NB4 (cell line): ENCODE measurements at regions not wholly inside any gene's neighbourhood (a gene's known extent, or its start where the extent isn't known, plus 50 kb on each side); places are given as distances from the start of the nearest gene placed in this dataset.

Experiments used
- DNase-seq: peaks from one replicate; pipeline ENCODE4 v3.0.0; 2010; ENCODE audit warnings: low read depth
- H3K4me3 ChIP-seq: one replicate; pipeline ENCODE4 v1.5.1; 2011; ENCODE audit warnings: mild to moderate bottlenecking, low read depth, low read length, moderate library complexity
- CTCF ChIP-seq: IDR thresholded peaks from one replicate; pipeline ENCODE4 v1.5.1; 2012; ENCODE audit warnings: low read depth, low read length
- MYC ChIP-seq: IDR thresholded peaks from 2 replicates; pipeline ENCODE4 v1.6.1; 2011; ENCODE audit warnings: low read depth, low read length
- POLR2A ChIP-seq: IDR thresholded peaks from 2 replicates; pipeline ENCODE4 v1.6.1; 2011; ENCODE audit warnings: mild to moderate bottlenecking; ENCODE audit not compliant: insufficient read length; ENCODE audit errors: extremely low read depth
- TF ChIP-seq, protein P1 (sequence below): IDR thresholded peaks from 2 replicates; pipeline ENCODE4 v1.6.1; 2011; ENCODE audit warnings: low read depth, low read length

- TF ChIP-seq, protein P1, sequence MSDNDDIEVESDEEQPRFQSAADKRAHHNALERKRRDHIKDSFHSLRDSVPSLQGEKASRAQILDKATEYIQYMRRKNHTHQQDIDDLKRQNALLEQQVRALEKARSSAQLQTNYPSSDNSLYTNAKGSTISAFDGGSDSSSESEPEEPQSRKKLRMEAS = no peak
- TF ChIP-seq CTCF (no peak), POLR2A (no peak), MYC (no peak)
- no peak overlapping the region for H3K4me3 ChIP-seq
- DNase-seq = no peak
These were observed 1433.2 kb upstream of the TMEFF2 start for GRCh38 chr2:193627927-193628272.

DNA sequence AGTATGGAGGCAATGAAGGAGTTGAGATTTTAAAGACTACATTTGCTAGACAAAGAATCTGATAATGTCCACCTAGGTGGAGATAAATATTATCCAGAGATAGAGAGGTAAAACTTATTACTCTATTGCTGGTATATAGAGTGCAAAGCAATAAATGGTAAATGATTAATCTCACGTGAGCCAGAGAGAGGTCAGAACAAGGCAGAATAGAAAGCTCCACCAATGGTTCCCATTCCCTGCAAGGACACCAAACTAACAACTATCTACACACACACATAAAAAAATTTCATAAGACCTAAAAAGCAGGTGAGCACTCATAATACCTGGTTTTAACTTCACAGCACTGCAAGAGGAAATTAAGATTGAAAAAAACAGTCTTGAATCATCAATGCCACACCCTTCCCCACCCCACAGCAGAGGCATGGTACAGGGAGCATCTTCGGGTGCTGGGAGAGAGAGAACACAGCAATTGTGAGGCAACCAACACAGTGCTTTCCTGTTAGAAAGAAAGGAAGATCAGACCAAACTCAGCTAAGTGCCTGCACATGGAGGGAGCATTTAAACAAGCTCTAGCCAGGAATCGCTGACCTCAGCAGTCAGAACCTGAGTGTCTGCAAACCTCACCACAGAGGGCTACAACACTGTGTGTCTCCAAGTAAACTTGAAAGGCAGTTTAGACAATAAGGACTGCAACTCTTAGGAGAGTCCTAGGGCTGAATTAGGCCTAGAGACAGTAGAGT lies 1432.6 kb upstream of the TMEFF2 start:
- DNase-seq = no peak
- TF ChIP-seq POLR2A (no peak), CTCF (no peak), MYC (no peak)
- TF ChIP-seq, protein P1 = no peak
- H3K4me3 ChIP-seq = no peak overlapping the region

- no peak for DNase-seq
- TF ChIP-seq MYC (no peak), CTCF (no peak), POLR2A (no peak)
- TF ChIP-seq, protein P1 = no peak
- no peak overlapping the region for H3K4me3 ChIP-seq
These were observed 1413.7 kb upstream of the TMEFF2 start for GRCh38 chr2:193608451-193608850.

- DNase-seq = no peak
- TF ChIP-seq POLR2A = no peak
- TF ChIP-seq, protein P1 = no peak
- TF ChIP-seq CTCF = no peak
- TF ChIP-seq MYC = no peak
- no peak overlapping the region for H3K4me3 ChIP-seq
These were observed 1396.1 kb upstream of the TMEFF2 start for GRCh38 chr2:193590831-193591230.

DNA sequence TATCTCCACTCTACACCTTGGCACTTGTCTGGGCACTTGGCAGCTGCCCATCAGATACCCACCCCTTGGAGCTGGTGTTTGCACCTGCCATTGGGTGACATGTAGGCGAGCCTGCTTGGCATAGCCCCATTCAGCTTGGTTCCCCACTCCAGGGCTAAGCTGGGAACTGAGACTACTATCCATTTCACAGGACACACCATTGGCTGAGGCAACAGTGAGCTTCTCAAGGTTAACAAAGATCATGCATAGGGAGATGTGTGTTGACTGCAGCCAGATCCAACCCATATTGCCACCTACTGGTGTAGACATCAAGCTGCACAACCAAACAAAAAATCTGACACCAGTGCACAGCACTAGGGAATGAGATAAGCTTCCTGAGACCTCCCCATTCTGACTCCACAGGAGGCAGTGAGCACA lies 1389.8 kb upstream of the TMEFF2 start:
- H3K4me3 ChIP-seq = no peak overlapping the region
- peak; percentile 52 for DNase-seq
- TF ChIP-seq MYC (no peak), CTCF (peak; percentile 57)

- DNase-seq = peak; percentile 11
- no peak overlapping the region for H3K4me3 ChIP-seq
- no peak for TF ChIP-seq MYC
- TF ChIP-seq, protein P1 = no peak
- no peak for TF ChIP-seq CTCF
- no peak for TF ChIP-seq POLR2A
These were observed 1389.1 kb upstream of the TMEFF2 start for GRCh38 chr2:193583638-193584400.
